GM04504 (cell line): ENCODE measurements at regions not wholly inside any gene's neighbourhood (a gene's known extent, or its start where the extent isn't known, plus 50 kb on each side); places are given as distances from the start of the nearest gene placed in this dataset.

Experiments
- DNase-seq: peaks from one replicate; pipeline ENCODE4 v3.0.0-alpha.2; 2012; ENCODE audit warnings: low read depth

- DNase-seq: no peak
Measured at GRCh38 chr3:59339818-59340217, 290.0 kb upstream of the CFAP20DC start.

- DNase-seq: no peak
Measured at GRCh38 chr3:59338934-59339333, 289.1 kb upstream of the CFAP20DC start.

GRCh38 chr3:59335338-59335737 lies 285.5 kb upstream of the CFAP20DC start:
- no peak for DNase-seq

GRCh38 chr3:59334585-59334984 lies 284.8 kb upstream of the CFAP20DC start:
- peak; percentile 12 for DNase-seq

GRCh38 chr3:59327376-59327808 lies 277.6 kb upstream of the CFAP20DC start:
- DNase-seq: peak; percentile 58

- DNase-seq: no peak
Measured at GRCh38 chr3:59326246-59327024, 276.6 kb upstream of the CFAP20DC start.

GRCh38 chr3:59321881-59322540 lies 272.2 kb upstream of the CFAP20DC start:
- peak; percentile 6 for DNase-seq

GRCh38 chr3:59320080-59320479 lies 270.3 kb upstream of the CFAP20DC start:
- DNase-seq: no peak

GRCh38 chr3:59319442-59319841 lies 269.6 kb upstream of the CFAP20DC start:
- no peak for DNase-seq

GRCh38 chr3:59318881-59319280 lies 269.1 kb upstream of the CFAP20DC start:
- no peak for DNase-seq

GRCh38 chr3:59317386-59317785 lies 267.6 kb upstream of the CFAP20DC start:
- no peak for DNase-seq

GRCh38 chr3:59316688-59317275 lies 267.0 kb upstream of the CFAP20DC start:
- DNase-seq: no peak

- no peak for DNase-seq
Measured at GRCh38 chr3:59313365-59313764, 263.5 kb upstream of the CFAP20DC start.

- no peak for DNase-seq
Measured at GRCh38 chr3:59311231-59311630, 261.4 kb upstream of the CFAP20DC start.

- no peak for DNase-seq
Measured at GRCh38 chr3:59310736-59311135, 260.9 kb upstream of the CFAP20DC start.

- no peak for DNase-seq
Measured at GRCh38 chr3:59308684-59309083, 258.9 kb upstream of the CFAP20DC start.

GRCh38 chr3:59308001-59308400 lies 258.2 kb upstream of the CFAP20DC start:
- DNase-seq: no peak

GRCh38 chr3:59306436-59306835 lies 256.6 kb upstream of the CFAP20DC start:
- DNase-seq: no peak

- DNase-seq: no peak
Measured at GRCh38 chr3:59304296-59304695, 254.5 kb upstream of the CFAP20DC start.

GRCh38 chr3:59303452-59303851 lies 253.6 kb upstream of the CFAP20DC start:
- no peak for DNase-seq

- DNase-seq: no peak
Measured at GRCh38 chr3:59302442-59302841, 252.6 kb upstream of the CFAP20DC start.

GRCh38 chr3:59300733-59301132 lies 250.9 kb upstream of the CFAP20DC start:
- no peak for DNase-seq

- no peak for DNase-seq
Measured at GRCh38 chr3:59299561-59299960, 249.7 kb upstream of the CFAP20DC start.
